Spleen (tissue), 7 donors: ENCODE measurements at regions not wholly inside any gene's neighbourhood (a gene's known extent, or its start where the extent isn't known, plus 50 kb on each side); places are given as distances from the start of the nearest gene placed in this dataset.

Source experiments
- POLR2AphosphoS5 ChIP-seq, 3 donors: sonication (generic); formaldehyde crosslinking; IDR thresholded peaks; one replicate each; pipeline ENCODE4 v1.5.1; 2017; ENCODE audit warnings: antibody characterized with exemption in 3 of 3
- TF ChIP-seq, protein P1 (sequence below), 11 experiments: fragments of 200-600 bp in 7 of 11; fragments of 450-650 bp in 4 of 11; sonication (generic) in 4 of 11; IDR thresholded peaks in 8 of 11; conservative IDR thresholded peaks in 3 of 11; 1 replicate in 7 of 11; 2 replicates in 4 of 11; pipeline versions ENCODE4 v1.4.0 to v1.8.0; 2016 to 2021; ENCODE audit warnings: antibody characterized with exemption in 11 of 11, inconsistent platforms in 4 of 11, mild to moderate bottlenecking in 1 of 11
- donor health status: DM: no; HTN: no; CAD: no; lungs with moderate emphysema.
- donor health status: DM: no; HTN: no; CAD: no.
- donor health status: DM: no; HTN: no; CAD: no.

DNA sequence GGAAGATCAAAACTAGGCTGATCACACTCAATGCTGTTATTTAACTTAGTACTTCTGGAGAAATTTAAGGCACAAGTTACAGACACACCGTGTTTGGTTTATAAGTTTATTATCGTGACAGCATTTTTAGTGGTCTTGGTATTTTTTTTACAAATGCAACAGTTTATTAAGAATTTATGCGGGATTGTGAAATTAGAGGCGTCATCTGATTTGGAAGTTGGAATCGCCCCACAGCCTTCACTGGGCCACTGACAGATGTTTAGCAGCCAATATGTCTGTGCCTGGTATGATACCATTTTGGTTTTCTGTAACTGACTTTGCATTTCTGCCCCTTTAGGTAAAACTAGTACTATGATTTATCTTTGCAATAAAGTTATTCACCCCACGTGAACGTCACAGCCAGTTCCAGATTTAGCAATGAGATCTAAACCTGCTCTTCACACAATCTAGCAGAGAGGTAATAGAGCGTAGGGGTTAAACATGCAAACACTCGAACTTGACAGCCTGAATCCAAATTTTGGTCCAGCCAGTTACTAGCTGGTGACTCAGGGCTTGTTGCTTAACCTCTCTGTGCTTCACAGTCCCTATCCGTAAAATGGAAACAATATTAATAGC lies 73.2 kb upstream of the SSTR1 start:
- no peak for TF ChIP-seq POLR2AphosphoS5 (IDR thresholded peaks at IDR 0.05)
- TF ChIP-seq, protein P1, sequence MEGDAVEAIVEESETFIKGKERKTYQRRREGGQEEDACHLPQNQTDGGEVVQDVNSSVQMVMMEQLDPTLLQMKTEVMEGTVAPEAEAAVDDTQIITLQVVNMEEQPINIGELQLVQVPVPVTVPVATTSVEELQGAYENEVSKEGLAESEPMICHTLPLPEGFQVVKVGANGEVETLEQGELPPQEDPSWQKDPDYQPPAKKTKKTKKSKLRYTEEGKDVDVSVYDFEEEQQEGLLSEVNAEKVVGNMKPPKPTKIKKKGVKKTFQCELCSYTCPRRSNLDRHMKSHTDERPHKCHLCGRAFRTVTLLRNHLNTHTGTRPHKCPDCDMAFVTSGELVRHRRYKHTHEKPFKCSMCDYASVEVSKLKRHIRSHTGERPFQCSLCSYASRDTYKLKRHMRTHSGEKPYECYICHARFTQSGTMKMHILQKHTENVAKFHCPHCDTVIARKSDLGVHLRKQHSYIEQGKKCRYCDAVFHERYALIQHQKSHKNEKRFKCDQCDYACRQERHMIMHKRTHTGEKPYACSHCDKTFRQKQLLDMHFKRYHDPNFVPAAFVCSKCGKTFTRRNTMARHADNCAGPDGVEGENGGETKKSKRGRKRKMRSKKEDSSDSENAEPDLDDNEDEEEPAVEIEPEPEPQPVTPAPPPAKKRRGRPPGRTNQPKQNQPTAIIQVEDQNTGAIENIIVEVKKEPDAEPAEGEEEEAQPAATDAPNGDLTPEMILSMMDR (IDR thresholded peaks at IDR 0.05 in 8 of 11, conservative IDR thresholded peaks at IDR 0.05 in 3 of 11), result no peak
